ENCODE measurements at regions not wholly inside any gene's neighbourhood (a gene's known extent, or its start where the extent isn't known, plus 50 kb on each side); places are given as distances from the start of the nearest gene placed in this dataset.

DNA sequence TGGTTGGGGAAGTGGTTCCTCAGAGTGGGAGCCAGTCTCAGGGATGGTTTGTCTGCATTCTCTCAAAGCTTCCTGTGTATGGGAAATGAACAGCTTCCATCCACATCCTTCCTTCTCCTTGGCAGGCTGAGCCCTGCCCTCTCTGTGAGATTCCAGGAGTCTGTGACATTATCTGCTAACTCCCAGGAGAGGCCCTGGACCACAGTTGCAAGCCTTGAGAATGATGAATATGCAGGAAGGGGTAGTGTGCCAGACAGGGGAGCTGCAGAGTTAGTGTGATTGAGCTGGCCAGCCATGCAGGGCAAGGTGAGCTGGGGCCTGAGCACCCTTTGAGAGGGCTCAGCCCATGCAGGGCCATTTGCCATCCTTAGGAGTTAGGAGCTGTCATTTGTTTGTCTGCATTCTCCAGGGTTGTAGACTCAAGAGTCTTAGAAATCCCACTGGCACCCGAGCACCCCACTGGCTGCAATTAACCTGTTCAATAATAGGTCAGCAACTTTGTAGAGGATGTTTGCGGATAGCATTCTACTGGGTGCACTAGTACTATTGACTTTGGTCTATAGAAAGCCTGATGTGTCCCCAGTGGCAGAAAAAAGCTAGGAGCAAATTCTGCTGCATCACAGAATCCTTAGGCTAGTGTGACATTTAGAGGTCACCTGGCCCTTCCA, 299.0 kb upstream of the CADM1 start:
- TF ChIP-seq POLR2A (IDR thresholded peaks at IDR 0.05): no peak
- TF ChIP-seq, protein P1, sequence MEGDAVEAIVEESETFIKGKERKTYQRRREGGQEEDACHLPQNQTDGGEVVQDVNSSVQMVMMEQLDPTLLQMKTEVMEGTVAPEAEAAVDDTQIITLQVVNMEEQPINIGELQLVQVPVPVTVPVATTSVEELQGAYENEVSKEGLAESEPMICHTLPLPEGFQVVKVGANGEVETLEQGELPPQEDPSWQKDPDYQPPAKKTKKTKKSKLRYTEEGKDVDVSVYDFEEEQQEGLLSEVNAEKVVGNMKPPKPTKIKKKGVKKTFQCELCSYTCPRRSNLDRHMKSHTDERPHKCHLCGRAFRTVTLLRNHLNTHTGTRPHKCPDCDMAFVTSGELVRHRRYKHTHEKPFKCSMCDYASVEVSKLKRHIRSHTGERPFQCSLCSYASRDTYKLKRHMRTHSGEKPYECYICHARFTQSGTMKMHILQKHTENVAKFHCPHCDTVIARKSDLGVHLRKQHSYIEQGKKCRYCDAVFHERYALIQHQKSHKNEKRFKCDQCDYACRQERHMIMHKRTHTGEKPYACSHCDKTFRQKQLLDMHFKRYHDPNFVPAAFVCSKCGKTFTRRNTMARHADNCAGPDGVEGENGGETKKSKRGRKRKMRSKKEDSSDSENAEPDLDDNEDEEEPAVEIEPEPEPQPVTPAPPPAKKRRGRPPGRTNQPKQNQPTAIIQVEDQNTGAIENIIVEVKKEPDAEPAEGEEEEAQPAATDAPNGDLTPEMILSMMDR (IDR thresholded peaks at IDR 0.05 in 4 of 5, conservative IDR thresholded peaks at IDR 0.05 in 1 of 5): no peak

Data from gastrocnemius medialis (tissue), 4 donors.